Fibroblast of skin of left quadriceps (primary cell): ENCODE measurements at regions not wholly inside any gene's neighbourhood (a gene's known extent, or its start where the extent isn't known, plus 50 kb on each side); places are given as distances from the start of the nearest gene placed in this dataset.
A peak's percentile ranks its signal among the peaks of the same experiment; 100 is the strongest.

ENCODE experiments used
- DNase-seq, 2 experiments: peaks; one replicate each; pipeline ENCODE4 v3.0.0-alpha.2; 2013; ENCODE audit warnings: low read depth in 2 of 2

GRCh38 chr5:174371600-174372094 is 326.1 kb downstream of the NSG2 start:
- DNase-seq, result peak; percentile 33 to 39

- no peak for DNase-seq
Observed at GRCh38 chr5:174374206-174374605, 328.7 kb downstream of the NSG2 start.

- no peak for DNase-seq
Observed at GRCh38 chr5:174376056-174376455, 330.6 kb downstream of the NSG2 start.

GRCh38 chr5:174376726-174377373 is 331.3 kb downstream of the NSG2 start:
- DNase-seq, result no peak

- no peak for DNase-seq
Observed at GRCh38 chr5:174378121-174378874, 332.8 kb downstream of the NSG2 start.

- DNase-seq, result no peak
Observed at GRCh38 chr5:174380311-174380710, 334.8 kb downstream of the NSG2 start.

- DNase-seq, result no peak
Observed at GRCh38 chr5:174381241-174381640, 335.7 kb downstream of the NSG2 start.

GRCh38 chr5:174383210-174384167 is 338.0 kb downstream of the NSG2 start:
- DNase-seq, result no peak

GRCh38 chr5:174384509-174384947 is 339.0 kb downstream of the NSG2 start:
- DNase-seq, result peak; percentile 73 to 77

GRCh38 chr5:174386306-174386705 is 338.1 kb upstream of the MSX2 start:
- DNase-seq, result no peak

- no peak for DNase-seq
Observed at GRCh38 chr5:174386846-174387245, 337.5 kb upstream of the MSX2 start.

- DNase-seq, result no peak
Observed at GRCh38 chr5:174387448-174387847, 336.9 kb upstream of the MSX2 start.

- no peak for DNase-seq
Observed at GRCh38 chr5:174392892-174393291, 331.5 kb upstream of the MSX2 start.

- DNase-seq, result no peak
Observed at GRCh38 chr5:174396541-174396940, 327.8 kb upstream of the MSX2 start.

GRCh38 chr5:174397206-174397605 is 327.2 kb upstream of the MSX2 start:
- no peak for DNase-seq

GRCh38 chr5:174398171-174398570 is 326.2 kb upstream of the MSX2 start:
- no peak for DNase-seq

GRCh38 chr5:174399411-174399810 is 325.0 kb upstream of the MSX2 start:
- no peak for DNase-seq

- DNase-seq, result no peak
Observed at GRCh38 chr5:174400461-174400860, 323.9 kb upstream of the MSX2 start.

GRCh38 chr5:174401793-174402192 is 322.6 kb upstream of the MSX2 start:
- no peak for DNase-seq

GRCh38 chr5:174402222-174402812 is 322.1 kb upstream of the MSX2 start:
- no peak for DNase-seq

GRCh38 chr5:174404848-174405247 is 319.5 kb upstream of the MSX2 start:
- no peak for DNase-seq

GRCh38 chr5:174409070-174409469 is 315.3 kb upstream of the MSX2 start:
- DNase-seq, result no peak
